ENCODE measurements at regions not wholly inside any gene's neighbourhood (a gene's known extent, or its start where the extent isn't known, plus 50 kb on each side); places are given as distances from the start of the nearest gene placed in this dataset.

GRCh38 chr6:81826784-81827183, 74.3 kb upstream of the TENT5A start:
- Histone ChIP-seq H3K27ac (ENCODE audit: insufficient read depth, low read depth, low read length) (no peak overlapping the region), H3K27me3 (ENCODE audit: control insufficient read depth in 2 of 2, insufficient read depth in 2 of 2, low read length in 2 of 2) (no peaks in the 10 kb centered on the region), H3K4me2 (ENCODE audit: insufficient read depth, low read length) (no peak overlapping the region), H3K4me3 (replicated peaks in 1 of 3; ENCODE audit: insufficient read depth in 1 of 3, low read depth in 1 of 3, low read length in 3 of 3) (no peak overlapping the region), H3K9ac (replicated peaks; ENCODE audit: extremely low read depth, insufficient read depth, low read length) (no peak overlapping the region), H3K9me1 (replicated peaks; ENCODE audit: control insufficient read depth, extremely low read depth, insufficient read depth, low read length) (no peaks in the 10 kb centered on the region), H3K79me2 (ENCODE audit: control insufficient read depth, insufficient read depth, low read length) (no peaks in the 10 kb centered on the region), H2AFZ (ENCODE audit: low read depth, low read length) (no peak overlapping the region), H3K9me3 (replicated peaks; ENCODE audit: control insufficient read depth, insufficient read depth, low read length) (no peaks in the 10 kb centered on the region), H3K36me3 (ENCODE audit: control insufficient read depth in 2 of 2, extremely low read depth in 1 of 2, insufficient read depth in 2 of 2, low read length in 2 of 2) (no peaks in the 10 kb centered on the region), H4K20me1 (replicated peaks; ENCODE audit: control insufficient read depth, extremely low read depth, insufficient read depth, low read length) (no peaks in the 10 kb centered on the region), H3K4me1 (ENCODE audit: control insufficient read depth, extremely low read depth, insufficient read depth, low read length) (no peaks in the 10 kb centered on the region)
- no peak for TF ChIP-seq POLR2AphosphoS5 (IDR thresholded peaks at IDR 0.05; ENCODE audit: insufficient read depth, low read depth, low read length)
- no peak for TF ChIP-seq MAX (IDR thresholded peaks at IDR 0.05; ENCODE audit: insufficient read depth, insufficient read length)
- TF ChIP-seq POLR2A (IDR thresholded peaks at IDR 0.05; ENCODE audit: low read depth, low read length) = no peak
- no peak for TF ChIP-seq GATA2 (IDR thresholded peaks at IDR 0.05; ENCODE audit: insufficient read depth, insufficient read length, low read depth, low read length)
- TF ChIP-seq CTCF (IDR thresholded peaks at IDR 0.05; ENCODE audit: extremely low read depth in 1 of 2, insufficient read depth in 1 of 2, low read depth in 1 of 2, low read length in 2 of 2) = no peak
- TF ChIP-seq EZH2 (IDR thresholded peaks at IDR 0.05; ENCODE audit: borderline replicate concordance, low read depth, low read length, severe bottlenecking) = no peak
- no peak for TF ChIP-seq FOS (IDR thresholded peaks at IDR 0.05; ENCODE audit: borderline replicate concordance, insufficient read depth, low read length)
- no peak for TF ChIP-seq MYC (IDR thresholded peaks at IDR 0.05; ENCODE audit: low read depth, low read length)
- no peak for TF ChIP-seq JUN (IDR thresholded peaks at IDR 0.05; ENCODE audit: borderline replicate concordance, insufficient read depth, insufficient read length, low read depth)
- BruUV-seq (replicated peaks) = no TSS peak
- FAIRE-seq = no peak
- dilution Hi-C loops (cut with MboI; ENCODE audit: extremely low pct_ligation_motif_present, low sequenced_read_pairs) = no loop called here
- intact Hi-C loops (cut with micrococcal nuclease) = loop anchor here (5.0 kb wide), 1 partner anchor 51 kb away; no protein-coding TSS in a partner anchor
- ChIA-PET POLR2A (no interaction called here), CTCF (no interaction called here)
- no peak for DNase-seq (ENCODE audit: low read depth, low spot score)

Data from endothelial cell of umbilical vein (primary cell).